HEK293 (cell line): ENCODE measurements at regions not wholly inside any gene's neighbourhood (a gene's known extent, or its start where the extent isn't known, plus 50 kb on each side); places are given as distances from the start of the nearest gene placed in this dataset.

Experiments used
- CTCF ChIA-PET: fragments of 350-600 bp; formaldehyde crosslinking; extraction: SDS; loops from one replicate; lab custom pipeline; 2021; ENCODE audit warnings: antibody characterized with exemption; lab: Yijun Ruan, JAX
- POLR2A ChIA-PET: fragments of 300-600 bp; formaldehyde crosslinking; extraction: SDS; loops from one replicate; lab custom pipeline; 2020; ENCODE audit warnings: antibody characterized with exemption, inconsistent platforms; lab: Yijun Ruan, JAX
- H3K27ac ChIP-seq: fragments of 200-500 bp; sonication (Bioruptor generic); 2 replicates; pipeline ENCODE4 v1.5.1; 2014; ENCODE audit warnings: low read depth, low read length, control low read depth, inconsistent platforms; ENCODE audit errors: extremely low read depth
- H3K36me3 ChIP-seq, 2 experiments: fragments of 200-500 bp in 1 of 2; sonication (Bioruptor generic) in 1 of 2; 1 replicate in 1 of 2; 2 replicates in 1 of 2; pipeline ENCODE4 v1.5.1; 2014 to 2017; ENCODE audit warnings: inconsistent platforms in 2 of 2, low read length in 2 of 2; ENCODE audit not compliant: control insufficient read depth in 2 of 2, insufficient read depth in 1 of 2
- H3K4me1 ChIP-seq: fragments of 200-500 bp; sonication (Bioruptor generic); 2 replicates; pipeline ENCODE4 v1.5.1; 2014; ENCODE audit warnings: mild to moderate bottlenecking, low read length, inconsistent platforms; ENCODE audit not compliant: control insufficient read depth, insufficient read depth
- H3K4me3 ChIP-seq: 2 replicates; pipeline ENCODE4 v1.5.1; 2011; ENCODE audit warnings: low read depth, mild to moderate bottlenecking, control low read depth, low read length, moderate library complexity
- H3K9me3 ChIP-seq: fragments of 200-500 bp; sonication (Bioruptor generic); 2 replicates; pipeline ENCODE4 v1.5.1; 2014; ENCODE audit warnings: low read depth, low read length, inconsistent platforms; ENCODE audit not compliant: control insufficient read depth, insufficient read depth
- GLIS1 ChIP-seq: fragments of 450-650 bp; formaldehyde crosslinking; IDR thresholded peaks from 2 replicates; pipeline ENCODE4 v1.5.1; 2016; ENCODE audit warnings: missing biosample characterization, missing genetic modification characterization
- HOXC10 ChIP-seq: sonication (generic); formaldehyde crosslinking; IDR thresholded peaks from 2 replicates; pipeline ENCODE4 v1.8.1; 2023; ENCODE audit warnings: mild to moderate bottlenecking, missing genetic modification reagents
- PRDM2 ChIP-seq: fragments of 450-650 bp; formaldehyde crosslinking; IDR thresholded peaks from 2 replicates; pipeline ENCODE4 v1.5.1; 2016; ENCODE audit warnings: missing biosample characterization, missing genetic modification characterization, borderline replicate concordance
- REST ChIP-seq: fragments of 450-650 bp; formaldehyde crosslinking; IDR thresholded peaks from 2 replicates; pipeline ENCODE4 v1.5.1; 2016; ENCODE audit warnings: missing biosample characterization, missing genetic modification characterization
- SP3 ChIP-seq: fragments of 450-650 bp; formaldehyde crosslinking; IDR thresholded peaks from 2 replicates; pipeline ENCODE4 v1.5.1; 2016; ENCODE audit warnings: missing biosample characterization, missing genetic modification characterization
- ZBTB10 ChIP-seq: fragments of 450-650 bp; formaldehyde crosslinking; IDR thresholded peaks from 2 replicates; pipeline ENCODE4 v1.5.1; 2016; ENCODE audit warnings: missing biosample characterization, missing genetic modification characterization
- ZNF10 ChIP-seq: fragments of 450-650 bp; formaldehyde crosslinking; IDR thresholded peaks from 2 replicates; pipeline ENCODE4 v1.5.1; 2017; ENCODE audit warnings: missing biosample characterization, missing genetic modification characterization
- ZNF121 ChIP-seq: fragments of 450-650 bp; formaldehyde crosslinking; IDR thresholded peaks from 2 replicates; pipeline ENCODE4 v1.5.1; 2016; ENCODE audit warnings: missing biosample characterization, missing genetic modification characterization
- ZNF211 ChIP-seq: fragments of 450-650 bp; formaldehyde crosslinking; IDR thresholded peaks from 2 replicates; pipeline ENCODE4 v1.5.1; 2016; ENCODE audit warnings: low read depth, missing biosample characterization, missing genetic modification characterization
- ZNF350 ChIP-seq: fragments of 450-650 bp; formaldehyde crosslinking; IDR thresholded peaks from 2 replicates; pipeline ENCODE4 v1.5.0; 2017; ENCODE audit warnings: missing biosample characterization, mild to moderate bottlenecking, missing genetic modification characterization
- ZNF404 ChIP-seq: fragments of 450-650 bp; formaldehyde crosslinking; IDR thresholded peaks from 2 replicates; pipeline ENCODE4 v1.5.1; 2017; ENCODE audit warnings: missing biosample characterization, missing genetic modification characterization
- ZNF473 ChIP-seq: fragments of 450-650 bp; formaldehyde crosslinking; IDR thresholded peaks from 2 replicates; pipeline ENCODE4 v1.5.1; 2017; ENCODE audit warnings: missing biosample characterization, missing genetic modification characterization
- ZNF658 ChIP-seq: fragments of 450-650 bp; formaldehyde crosslinking; IDR thresholded peaks from 2 replicates; pipeline ENCODE4; 2016; ENCODE audit warnings: missing biosample characterization, missing genetic modification characterization
- ZNF76 ChIP-seq: fragments of 450-650 bp; formaldehyde crosslinking; IDR thresholded peaks from 2 replicates; pipeline ENCODE4; 2016; ENCODE audit warnings: low read depth, missing biosample characterization, missing genetic modification characterization, borderline replicate concordance
- ZSCAN16 ChIP-seq: fragments of 450-650 bp; formaldehyde crosslinking; IDR thresholded peaks from 2 replicates; pipeline ENCODE4 v1.5.1; 2016; ENCODE audit warnings: missing biosample characterization, missing genetic modification characterization
- TF ChIP-seq, protein P1 (sequence below): fragments of 450-650 bp; formaldehyde crosslinking; IDR thresholded peaks from 2 replicates; pipeline ENCODE4; 2016; ENCODE audit warnings: missing biosample characterization, missing genetic modification characterization
- TF ChIP-seq, protein P2 (sequence below): fragments of 450-650 bp; formaldehyde crosslinking; IDR thresholded peaks from 2 replicates; pipeline ENCODE4 v1.5.1; 2016; ENCODE audit warnings: missing biosample characterization, missing genetic modification characterization

GRCh38 chr13:85286081-85286480, 513.1 kb downstream of the SLITRK6 start:
- Histone ChIP-seq H3K27ac (no peak overlapping the region), H3K36me3 (no peaks in the 10 kb centered on the region), H3K4me3 (no peak overlapping the region), H3K4me1 (no peaks in the 10 kb centered on the region), H3K9me3 (no peaks in the 10 kb centered on the region)
- POLR2A ChIA-PET, result no interaction called here
- TF ChIP-seq PRDM2, result no peak
- no peak for TF ChIP-seq ZSCAN16 (tag by site-specific recombination)
- TF ChIP-seq, protein P1, sequence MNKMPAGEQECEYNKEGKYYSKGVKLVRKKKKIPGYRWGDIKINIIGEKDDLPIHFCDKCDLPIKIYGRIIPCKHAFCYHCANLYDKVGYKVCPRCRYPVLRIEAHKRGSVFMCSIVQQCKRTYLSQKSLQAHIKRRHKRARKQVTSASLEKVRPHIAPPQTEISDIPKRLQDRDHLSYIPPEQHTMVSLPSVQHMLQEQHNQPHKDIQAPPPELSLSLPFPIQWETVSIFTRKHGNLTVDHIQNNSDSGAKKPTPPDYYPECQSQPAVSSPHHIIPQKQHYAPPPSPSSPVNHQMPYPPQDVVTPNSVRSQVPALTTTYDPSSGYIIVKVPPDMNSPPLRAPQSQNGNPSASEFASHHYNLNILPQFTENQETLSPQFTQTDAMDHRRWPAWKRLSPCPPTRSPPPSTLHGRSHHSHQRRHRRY (tag by site-specific recombination), result no peak
- TF ChIP-seq ZNF211 (tag by site-specific recombination), result no peak
- TF ChIP-seq ZNF350 (tag by site-specific recombination), result no peak
- no peak for TF ChIP-seq SP3 (tag by site-specific recombination)
- no peak for TF ChIP-seq ZNF121 (tag by site-specific recombination)
- TF ChIP-seq HOXC10 (CRISPR knock-in tag), result no peak
- TF ChIP-seq REST (tag by site-specific recombination), result no peak
- TF ChIP-seq, protein P2, sequence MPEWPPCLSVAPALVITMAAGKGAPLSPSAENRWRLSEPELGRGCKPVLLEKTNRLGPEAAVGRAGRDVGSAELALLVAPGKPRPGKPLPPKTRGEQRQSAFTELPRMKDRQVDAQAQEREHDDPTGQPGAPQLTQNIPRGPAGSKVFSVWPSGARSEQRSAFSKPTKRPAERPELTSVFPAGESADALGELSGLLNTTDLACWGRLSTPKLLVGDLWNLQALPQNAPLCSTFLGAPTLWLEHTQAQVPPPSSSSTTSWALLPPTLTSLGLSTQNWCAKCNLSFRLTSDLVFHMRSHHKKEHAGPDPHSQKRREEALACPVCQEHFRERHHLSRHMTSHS (tag by site-specific recombination), result no peak
- TF ChIP-seq ZNF473, result no peak
- no peak for TF ChIP-seq ZNF658 (tag by site-specific recombination)
- TF ChIP-seq ZNF76 (tag by site-specific recombination), result no peak
- no peak for TF ChIP-seq ZNF10
- TF ChIP-seq GLIS1 (tag by site-specific recombination), result no peak
- TF ChIP-seq ZNF404, result no peak
- no peak for TF ChIP-seq ZBTB10 (tag by site-specific recombination)
- CTCF ChIA-PET, result no interaction called here
